Stimulated activated CD4-positive, alpha-beta T cell treated with anti-CD3 and anti-CD28 coated beads, Interleukin-4, amount 100 ng/mL, for 24 hours (primary cell): ENCODE measurements at regions not wholly inside any gene's neighbourhood (a gene's known extent, or its start where the extent isn't known, plus 50 kb on each side); places are given as distances from the start of the nearest gene placed in this dataset.
A peak's percentile ranks its signal among the peaks of the same experiment; 100 is the strongest.

ENCODE experiments used
- DNase-seq: peaks from one replicate; pipeline ENCODE4 v3.0.0-alpha.2; 2020

DNA sequence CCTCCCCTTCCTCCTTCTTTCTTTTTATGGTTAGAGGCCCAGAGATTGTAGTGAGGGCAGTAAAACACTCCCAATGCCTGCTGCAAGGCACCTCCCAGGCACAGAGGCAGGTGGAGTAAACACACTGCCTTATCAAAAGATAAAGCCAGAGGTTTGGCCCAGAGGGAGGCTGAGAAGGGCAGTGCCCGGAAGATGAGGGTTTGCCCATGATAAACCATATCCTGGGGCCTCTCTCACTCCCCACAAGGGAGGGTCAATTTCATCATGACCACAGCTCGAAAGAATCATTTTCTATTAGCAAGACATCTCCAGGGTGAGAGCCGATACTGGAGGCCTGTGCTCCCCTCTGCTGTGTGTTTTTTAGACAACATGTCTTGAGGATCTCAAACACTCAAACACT is 98.5 kb upstream of the FAM9C start:
- DNase-seq = no peak

DNA sequence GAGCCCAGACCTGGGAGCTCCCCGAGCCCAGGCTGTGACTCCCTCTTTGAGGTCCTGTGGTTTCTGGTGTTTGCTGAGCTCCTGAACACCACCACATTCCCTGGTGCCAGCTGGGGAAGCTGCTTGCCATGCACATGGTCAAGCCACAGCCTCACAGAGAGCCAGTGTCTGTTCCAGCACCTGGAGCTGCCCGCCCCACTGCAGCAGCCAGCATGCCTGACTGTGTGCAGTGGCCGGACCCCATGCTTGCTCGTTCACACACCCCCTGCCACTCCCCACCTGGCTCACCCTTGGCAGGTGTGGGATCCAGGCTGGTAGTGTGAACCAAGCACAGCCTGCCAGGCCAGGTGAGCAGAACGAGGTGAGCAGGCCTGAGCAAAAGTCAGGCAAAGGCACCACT is 95.6 kb upstream of the FAM9C start:
- no peak for DNase-seq

DNA sequence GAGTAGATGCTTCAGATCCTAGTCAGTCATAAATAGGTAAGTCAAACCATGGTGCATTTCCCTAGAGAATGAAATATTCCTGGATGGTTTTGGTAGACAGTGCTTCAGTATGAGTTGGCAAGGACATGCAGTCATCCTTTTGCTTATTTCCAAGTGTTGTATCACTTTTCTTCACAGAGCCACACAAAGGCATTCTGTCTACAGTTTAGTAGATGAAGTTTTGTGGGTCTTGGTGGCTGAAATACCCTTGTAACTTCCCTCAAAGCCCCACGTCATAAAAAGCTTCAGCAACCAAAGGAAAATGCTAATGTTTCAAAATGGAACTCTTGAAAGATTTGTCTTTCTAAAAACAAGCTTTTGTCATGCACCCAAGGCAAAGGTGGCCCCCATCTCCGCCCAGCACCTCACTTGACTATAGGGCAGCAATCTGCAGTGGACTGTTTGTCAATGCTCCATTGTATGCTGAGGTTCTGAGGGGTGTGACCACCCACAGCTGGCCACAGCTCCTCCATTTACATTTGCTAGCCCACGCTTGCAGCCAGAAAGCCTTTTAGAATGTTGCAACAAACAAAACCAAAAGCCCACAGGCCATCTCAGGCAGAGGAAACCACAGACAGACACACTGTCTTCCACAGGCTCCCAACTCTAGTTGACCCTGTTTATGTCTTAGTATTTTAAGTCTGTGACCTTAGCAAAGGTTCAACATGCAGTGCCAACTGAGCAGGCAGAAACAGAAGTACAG is 87.1 kb upstream of the FAM9C start:
- no peak for DNase-seq

DNA sequence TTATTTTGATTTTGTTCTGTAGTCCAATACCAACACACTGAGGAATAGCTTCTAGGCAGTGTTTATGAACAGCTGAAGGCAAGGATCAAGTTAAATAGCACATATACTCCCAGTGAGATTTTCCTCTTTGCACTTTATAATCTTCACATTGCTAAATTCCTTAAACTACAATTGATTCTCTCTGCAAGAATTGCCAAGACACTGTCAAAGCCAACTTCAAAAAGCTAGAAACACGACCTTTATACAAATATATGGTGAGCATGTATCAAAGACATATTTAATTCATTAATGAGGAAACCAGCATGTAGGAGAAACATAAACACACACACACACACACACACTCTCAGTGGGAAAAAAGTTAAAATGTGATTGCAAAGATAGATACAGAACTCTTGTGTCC is 86.4 kb upstream of the FAM9C start:
- no peak for DNase-seq

DNA sequence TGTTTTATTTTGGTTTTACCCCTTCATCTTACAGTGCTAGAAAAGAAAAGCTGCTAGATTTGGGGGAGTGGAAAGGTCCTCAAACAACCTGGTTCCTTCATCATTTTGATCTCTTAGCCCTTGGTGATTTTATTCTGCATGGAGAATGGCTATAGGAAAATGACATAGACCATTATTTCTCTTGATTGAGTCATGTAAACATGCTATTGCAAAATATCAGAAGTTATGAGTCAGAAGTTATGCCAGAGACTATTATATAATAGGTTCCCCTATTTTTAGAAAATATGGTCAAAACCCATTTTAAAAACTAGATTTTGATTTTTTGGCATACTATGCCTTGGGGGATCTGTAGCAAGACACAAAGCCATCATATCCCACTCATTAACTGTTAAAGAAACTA is 83.7 kb upstream of the FAM9C start:
- DNase-seq = no peak

DNA sequence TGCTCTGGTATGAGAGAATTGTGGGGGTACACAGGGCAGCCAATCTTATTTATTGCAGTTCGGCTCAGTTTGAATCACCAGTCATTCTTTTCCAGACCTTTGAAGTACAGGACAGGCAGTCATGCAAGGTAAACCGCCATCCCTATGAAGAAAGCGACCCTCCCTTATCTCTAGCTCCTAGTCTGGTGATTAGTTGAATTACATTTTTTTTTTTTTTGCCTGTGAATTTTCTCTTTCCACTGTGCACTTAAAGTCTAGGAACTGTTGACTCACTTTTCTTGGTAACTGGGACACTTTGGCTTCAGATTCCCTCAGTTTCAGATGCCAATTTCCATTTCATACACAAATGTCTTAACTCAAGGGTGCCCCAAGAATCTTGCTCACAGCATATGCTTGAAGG is 82.4 kb upstream of the FAM9C start:
- DNase-seq = no peak

DNA sequence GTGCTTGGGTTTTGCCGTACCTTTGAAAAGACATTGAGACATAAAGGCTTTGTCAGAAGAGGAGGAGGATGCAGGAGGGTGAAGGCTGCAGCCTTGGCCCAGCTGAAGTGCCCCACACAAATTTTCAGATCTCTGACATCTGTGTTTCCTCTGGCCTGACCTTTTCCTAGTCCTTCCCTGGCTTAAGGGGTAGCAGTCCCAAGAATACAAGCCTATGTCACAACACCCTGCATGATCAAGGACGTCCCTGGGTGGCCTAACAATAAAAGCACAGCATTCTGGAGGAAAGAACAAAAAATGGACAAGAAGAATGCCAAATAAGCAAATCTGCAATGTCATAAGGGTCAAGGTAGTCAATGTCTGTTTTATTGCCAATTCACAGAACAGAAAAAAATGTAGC is 80.8 kb upstream of the FAM9C start:
- DNase-seq = no peak

DNA sequence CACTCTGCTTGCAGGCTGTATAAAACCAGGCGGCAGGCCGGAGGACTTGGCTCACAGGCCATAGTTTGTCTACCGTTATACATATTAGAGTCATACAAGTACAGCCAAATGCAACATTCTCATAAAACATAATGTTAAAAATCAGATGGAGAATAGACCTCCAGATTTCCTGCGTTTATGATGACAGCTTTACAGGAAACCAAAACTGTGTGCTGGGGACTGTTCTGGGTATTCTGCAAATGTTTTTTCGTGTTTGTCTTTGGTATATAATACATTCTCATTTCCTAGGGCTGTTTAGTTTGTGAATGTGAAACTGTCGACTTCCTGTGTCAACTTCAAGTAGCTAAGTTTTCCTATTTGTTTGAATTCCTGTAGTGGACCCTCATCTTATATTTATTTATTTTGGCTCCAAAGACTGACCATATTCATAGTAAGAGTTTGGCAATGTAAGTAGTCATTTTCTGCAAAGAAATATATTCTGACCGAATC is 79.5 kb upstream of the FAM9C start:
- no peak for DNase-seq

DNA sequence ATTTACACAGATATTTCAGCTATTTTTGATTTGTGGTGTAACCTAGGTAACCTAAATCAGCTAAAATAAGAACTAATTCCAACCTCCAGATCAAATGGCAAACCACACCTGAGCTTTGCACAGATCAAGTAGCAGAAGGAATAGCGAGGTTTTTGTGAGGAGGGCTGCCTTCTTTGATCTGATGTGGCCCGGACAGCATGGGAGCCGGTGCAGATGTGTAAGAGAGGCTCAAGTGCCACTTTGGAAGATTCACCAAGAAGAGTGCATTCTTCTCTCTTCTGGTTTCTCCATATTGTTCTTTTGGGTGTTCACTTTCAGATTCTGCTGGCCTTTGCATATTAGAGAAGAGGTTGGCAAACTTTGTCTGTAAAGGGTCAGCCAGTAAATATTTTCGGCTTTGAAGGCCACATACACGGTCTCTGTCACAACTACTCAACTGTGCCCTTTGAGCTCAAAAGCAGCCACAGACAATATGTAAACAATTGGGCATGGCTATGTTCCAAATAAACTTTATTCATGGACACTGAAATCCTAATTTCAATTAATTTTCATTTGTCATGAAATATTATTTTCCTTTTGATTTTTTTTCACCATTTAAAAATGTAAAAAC is 78.9 kb upstream of the FAM9C start:
- no peak for DNase-seq

DNA sequence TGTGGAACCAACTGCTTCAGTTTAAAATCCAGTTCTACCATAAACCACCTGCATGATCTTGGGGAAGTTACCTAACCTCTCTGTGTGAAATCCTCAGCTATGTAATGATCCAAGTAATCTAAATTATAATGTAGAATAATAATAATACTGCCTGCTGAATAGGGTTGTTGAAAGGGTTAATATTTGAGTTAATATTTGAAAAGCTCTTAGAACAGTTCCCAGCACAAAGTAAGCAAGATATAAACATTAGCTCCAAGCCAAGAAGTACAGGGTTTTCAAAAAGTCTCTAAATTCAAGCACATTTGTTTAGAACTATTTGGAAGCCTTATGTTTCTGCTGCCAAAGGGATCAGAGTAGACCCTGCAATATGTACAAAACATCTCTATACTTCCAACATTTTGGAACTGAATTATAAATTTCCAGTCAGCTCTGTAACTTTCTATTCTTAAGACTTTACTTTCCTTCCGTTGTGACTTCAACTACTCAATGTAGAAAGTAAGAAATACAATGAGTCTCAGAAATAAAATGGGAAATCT is 76.7 kb upstream of the FAM9C start:
- no peak for DNase-seq

DNA sequence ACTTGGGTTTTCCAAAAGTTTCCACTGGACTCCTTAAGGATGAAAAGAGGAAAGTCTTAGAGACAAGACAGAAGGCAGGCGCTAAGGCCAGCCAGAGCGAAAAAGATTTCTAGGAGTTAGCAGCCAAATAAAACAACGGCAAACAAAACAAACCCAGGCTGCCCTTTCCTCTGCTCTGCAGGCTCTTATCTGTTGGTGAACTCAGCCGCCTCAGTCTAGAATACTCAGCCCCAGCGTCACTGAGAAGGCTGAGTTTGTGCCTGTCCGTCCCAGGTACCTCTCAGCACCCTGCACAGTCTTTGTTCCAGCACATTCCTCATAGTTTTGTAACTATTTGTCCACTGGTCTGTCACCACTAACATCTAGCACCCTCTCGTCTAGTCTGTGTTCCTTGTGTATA is 75.6 kb upstream of the FAM9C start:
- DNase-seq = no peak

DNA sequence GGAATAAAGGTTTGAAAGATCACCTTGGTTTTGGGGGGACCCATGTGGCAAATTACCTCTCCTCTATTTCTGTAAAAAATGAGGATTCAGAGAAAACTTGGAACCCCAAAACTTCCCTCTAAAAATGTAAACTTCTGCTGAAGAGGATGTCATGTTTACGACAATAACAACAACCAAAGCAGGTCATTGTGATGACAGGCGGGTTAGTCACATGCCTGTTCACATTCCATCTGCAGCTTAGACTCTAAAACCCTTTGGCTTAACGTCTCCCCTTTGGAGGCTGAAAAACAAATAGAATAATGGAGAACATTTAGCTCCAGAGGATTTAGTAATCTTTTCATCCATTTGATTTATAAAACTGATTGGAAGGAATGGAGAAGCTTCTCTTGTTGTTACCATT is 75.0 kb upstream of the FAM9C start:
- no peak for DNase-seq

DNA sequence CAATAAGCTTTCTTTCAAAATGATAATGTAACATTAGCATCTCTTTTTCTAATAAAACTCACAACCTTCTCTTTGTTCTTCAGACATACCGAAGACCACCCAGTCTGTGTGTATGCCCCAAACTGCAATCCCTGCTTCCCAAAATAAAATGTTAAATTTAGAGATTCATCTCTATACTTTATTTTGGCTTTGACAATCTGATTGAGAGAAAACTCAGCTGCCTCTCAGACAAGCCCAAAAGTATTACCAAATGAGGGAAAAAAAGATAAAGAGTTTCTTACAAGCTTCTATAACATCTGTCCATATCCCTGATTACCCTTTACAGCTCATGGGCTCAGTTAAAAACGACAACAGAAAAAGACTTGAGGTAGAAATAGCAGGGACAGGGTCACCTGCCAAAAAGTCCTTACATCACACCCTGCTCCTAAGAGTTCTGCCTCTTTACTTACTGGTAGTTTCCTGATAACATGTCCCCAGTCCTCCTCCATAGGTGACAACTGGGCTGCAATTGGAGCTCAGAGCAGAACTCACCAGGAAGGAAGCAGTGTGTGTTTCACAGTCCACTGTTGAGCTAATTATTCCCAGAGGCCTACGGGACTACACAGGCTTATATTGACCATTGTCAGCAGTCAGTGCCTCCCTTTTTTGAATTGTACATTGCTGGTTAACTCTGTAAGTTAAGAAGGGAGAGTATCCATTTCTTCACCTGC is 70.9 kb upstream of the FAM9C start:
- DNase-seq = no peak

DNA sequence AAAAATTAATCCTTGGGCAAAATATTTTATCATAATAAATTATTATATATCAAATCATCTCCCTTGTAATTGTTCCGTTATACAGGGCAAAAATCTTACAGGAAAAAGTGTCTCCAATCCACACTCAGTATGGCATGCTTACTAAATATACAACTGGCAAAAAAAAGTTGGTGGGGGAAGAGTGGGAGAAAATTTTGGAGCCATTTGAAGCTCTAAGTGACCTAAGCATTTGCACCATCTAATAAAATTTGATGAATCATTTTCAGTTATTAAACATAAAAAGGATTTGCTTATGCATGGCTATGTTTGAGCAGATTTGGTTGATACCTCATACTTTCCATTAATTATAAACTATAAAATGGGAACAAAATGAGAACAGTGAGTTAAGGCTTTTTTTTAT is 68.1 kb upstream of the FAM9C start:
- DNase-seq = no peak

DNA sequence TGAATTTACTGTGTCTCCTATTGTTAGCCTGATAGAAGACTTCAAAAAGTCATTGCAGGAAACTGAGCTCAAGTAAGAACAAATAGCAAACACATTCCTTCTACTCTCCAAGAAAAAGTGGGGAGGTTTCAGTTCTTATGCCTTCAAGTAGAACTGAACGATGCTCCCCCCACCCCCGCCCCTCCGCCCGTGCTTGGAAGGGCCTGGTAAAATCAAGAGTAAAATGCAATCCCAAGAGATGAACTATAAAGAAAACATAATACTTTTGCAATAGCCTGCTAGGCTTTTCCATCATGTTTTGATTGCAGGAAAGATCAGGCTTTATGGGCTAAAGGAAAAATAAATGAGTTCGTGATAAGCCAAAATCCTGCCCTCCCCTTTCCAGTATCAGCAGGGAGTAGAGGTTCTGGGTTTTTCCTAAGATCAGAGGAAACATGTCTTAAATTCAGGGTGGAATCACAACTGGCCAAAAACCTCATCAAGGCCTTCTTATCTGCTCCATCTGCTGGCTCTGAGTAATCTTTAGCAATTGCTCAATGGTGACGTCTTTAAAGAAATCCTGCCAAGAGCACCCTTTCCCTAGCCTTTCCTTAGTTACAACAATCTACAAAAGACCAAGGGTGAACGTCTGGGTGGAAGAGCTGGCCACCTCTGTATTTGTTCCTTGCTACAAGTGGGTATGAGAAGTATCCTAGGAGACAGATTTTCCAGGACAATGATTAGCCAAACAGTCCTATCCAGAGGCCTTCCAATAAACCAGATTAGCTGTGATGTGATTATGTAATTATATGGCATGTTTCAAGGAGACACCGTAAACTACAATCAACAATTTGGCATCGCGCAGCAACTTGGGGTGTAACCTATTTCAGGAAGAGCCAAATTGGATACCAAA is 66.3 kb upstream of the FAM9C start:
- DNase-seq = no peak

DNA sequence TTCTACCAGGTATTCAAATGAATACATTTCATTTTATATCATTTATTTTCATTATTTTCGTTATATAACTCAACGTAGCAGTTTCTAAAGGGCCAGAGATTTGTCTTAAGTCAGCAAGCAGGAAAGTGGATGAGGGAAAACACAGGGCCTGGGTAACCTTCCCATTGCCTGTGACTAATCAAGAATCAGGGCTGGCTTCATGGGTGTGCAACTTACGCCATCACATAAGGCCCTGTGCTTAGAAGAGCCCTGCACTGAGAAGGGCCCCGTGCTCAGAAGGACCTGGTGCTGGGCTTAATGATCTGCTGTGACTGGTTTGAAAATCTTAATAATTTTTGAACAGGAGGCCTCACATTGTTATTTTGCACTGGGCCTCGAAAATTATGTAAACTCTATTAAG is 65.4 kb upstream of the FAM9C start:
- DNase-seq = no peak

DNA sequence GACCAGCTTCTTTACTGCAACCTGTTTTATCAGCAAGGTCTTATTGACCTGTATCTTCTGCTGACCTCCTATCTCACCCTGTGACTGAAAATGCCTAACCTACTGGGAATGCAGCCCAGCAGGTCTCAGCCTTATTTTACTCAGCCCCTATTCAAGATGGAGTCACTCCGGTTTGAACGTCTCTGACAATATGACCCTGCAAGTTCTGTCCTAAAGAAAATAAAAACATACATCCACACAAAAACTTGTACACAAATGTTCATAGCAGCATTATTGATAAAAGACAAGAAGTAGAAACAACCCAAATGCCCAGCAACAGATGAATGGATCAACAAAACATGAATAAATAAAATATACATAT is 59.5 kb upstream of the FAM9C start:
- no peak for DNase-seq

DNA sequence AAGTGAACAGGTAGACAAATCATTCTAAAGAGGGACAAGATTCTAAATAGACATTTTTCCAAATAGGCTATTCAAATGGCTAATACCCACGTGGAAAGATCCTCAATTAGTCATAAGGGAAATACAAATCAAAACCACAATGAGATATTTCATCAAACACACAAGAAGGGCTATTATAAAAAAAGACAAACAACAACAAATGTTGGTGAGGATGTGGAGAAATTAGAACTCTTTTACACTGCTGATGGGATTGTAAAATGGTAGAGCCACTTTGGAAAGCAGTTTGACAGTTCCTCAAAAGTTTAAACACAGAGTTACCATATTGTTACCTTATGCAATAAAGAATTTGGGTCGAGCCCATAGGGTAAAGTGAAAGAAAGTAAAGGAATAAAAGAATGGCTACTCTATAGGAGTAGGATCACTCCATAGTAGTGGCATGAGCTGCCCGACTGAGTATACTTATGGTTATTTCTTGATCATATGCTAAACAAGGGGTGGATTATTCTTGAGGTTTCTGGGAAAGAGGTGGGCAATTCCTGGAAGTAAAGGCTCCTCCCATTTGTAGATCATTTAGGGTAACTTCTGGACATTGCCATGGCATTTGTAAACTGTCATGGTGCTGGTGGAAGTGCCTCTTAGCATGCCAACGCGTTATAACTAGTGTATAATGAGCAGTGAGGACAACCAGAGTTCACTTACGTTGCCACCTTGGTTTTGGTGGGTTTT is 58.9 kb upstream of the FAM9C start:
- DNase-seq = no peak

DNA sequence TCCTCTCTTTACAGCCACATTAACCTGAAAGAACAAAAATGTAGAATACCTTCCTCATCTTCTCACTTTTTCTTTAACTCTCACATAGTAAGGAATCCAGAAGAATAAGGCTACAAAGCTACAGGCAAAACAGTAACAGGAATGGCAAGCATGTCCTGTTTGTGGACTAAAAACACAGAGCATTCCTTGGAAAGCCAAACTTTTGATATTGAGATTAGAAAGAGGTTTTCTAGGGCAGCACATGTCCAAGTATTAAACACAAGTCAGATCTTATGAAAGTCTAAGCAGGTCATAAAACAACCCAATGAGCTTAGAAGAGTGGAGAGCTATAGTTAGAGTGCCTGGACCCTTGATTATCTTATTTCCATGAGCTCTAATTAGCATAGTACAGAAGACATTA is 58.2 kb upstream of the FAM9C start:
- DNase-seq = no peak

DNA sequence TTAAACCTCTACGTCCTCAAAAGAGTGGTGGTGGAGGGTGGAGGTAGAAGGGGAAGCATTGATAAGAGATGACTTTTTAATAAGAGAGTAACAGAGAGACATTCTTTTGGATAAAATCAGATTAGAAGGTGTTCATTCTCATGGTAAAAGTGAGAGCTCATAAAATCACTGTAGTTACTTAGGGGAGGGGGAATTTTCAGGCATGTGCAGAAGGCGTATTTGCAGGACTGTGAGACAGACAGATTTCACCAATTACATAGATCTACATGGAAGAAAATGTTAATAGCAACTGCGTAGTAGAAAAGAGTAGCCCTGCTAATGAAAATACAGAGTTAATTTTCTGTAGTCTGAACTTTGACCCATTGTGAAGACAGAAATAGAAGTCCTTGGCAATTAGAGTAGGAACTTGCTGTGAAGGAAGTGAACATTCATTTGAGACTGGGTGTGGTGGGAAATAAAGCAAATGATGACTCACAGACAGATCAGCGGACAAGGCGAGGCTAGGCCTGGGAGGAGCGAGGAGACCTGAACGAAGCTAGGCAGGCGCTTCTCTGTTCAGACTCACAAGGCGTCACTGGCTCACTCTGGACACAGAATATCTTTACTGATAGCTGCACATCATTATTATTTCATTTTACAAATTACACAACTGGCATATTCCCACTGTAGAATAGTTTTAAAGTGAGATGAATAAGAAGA is 57.2 kb upstream of the FAM9C start:
- peak; percentile 55 for DNase-seq

DNA sequence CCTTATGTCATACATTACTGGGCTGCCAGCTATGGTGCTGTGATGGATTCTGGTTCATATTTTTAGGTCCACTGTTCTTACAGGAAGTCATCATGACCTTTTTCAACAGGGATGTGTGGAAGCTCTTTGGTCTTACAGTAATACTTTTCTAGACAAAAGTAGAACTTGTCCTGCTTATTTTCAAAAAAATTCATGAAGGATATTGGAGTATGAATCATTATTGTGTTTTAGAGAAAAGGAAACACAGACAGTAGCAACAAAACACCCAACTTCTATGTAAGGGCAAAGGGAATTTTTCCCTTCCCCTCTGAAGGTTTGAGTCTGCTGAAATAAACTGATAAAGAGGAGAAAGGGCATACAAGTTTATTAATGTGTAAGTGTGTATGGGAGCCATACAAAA is 54.7 kb upstream of the FAM9C start:
- no peak for DNase-seq

DNA sequence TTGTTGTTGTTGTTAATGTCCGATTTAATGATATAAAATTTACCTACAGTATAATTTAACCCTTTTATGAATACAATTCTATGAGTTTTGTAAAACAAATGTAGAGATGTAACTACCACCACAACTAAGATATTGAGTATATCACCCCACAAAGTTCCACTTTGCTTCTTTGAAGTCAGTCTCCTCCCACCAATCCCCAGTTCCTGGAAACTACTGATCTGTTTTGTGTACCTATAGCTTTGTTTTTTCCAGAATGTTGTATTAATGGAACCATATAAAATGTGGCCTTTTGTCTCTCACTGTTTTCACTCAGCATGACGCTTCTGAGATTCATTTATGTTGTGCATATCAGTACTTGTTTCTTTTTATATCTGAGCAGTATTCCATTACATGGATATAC is 52.3 kb upstream of the FAM9C start:
- no peak for DNase-seq
